ENCODE measurements at regions not wholly inside any gene's neighbourhood (a gene's known extent, or its start where the extent isn't known, plus 50 kb on each side); places are given as distances from the start of the nearest gene placed in this dataset.

GRCh38 chr2:380221-380620 lies 92.3 kb upstream of the ALKAL2 start:
- TF ChIP-seq POLR2AphosphoS5 (IDR thresholded peaks at IDR 0.05; ENCODE audit: low read depth, low read length) (no peak), FOXP2 (optimal IDR thresholded peaks at IDR 0.05; ENCODE audit: borderline replicate concordance, extremely low read depth, extremely low read length, insufficient read depth) (no peak), TAF1 (IDR thresholded peaks at IDR 0.05; ENCODE audit: borderline replicate concordance, insufficient read depth, low read length) (no peak), SIN3A (IDR thresholded peaks at IDR 0.05; ENCODE audit: borderline replicate concordance, insufficient read depth, low read length) (no peak)
- TF ChIP-seq, protein P1, sequence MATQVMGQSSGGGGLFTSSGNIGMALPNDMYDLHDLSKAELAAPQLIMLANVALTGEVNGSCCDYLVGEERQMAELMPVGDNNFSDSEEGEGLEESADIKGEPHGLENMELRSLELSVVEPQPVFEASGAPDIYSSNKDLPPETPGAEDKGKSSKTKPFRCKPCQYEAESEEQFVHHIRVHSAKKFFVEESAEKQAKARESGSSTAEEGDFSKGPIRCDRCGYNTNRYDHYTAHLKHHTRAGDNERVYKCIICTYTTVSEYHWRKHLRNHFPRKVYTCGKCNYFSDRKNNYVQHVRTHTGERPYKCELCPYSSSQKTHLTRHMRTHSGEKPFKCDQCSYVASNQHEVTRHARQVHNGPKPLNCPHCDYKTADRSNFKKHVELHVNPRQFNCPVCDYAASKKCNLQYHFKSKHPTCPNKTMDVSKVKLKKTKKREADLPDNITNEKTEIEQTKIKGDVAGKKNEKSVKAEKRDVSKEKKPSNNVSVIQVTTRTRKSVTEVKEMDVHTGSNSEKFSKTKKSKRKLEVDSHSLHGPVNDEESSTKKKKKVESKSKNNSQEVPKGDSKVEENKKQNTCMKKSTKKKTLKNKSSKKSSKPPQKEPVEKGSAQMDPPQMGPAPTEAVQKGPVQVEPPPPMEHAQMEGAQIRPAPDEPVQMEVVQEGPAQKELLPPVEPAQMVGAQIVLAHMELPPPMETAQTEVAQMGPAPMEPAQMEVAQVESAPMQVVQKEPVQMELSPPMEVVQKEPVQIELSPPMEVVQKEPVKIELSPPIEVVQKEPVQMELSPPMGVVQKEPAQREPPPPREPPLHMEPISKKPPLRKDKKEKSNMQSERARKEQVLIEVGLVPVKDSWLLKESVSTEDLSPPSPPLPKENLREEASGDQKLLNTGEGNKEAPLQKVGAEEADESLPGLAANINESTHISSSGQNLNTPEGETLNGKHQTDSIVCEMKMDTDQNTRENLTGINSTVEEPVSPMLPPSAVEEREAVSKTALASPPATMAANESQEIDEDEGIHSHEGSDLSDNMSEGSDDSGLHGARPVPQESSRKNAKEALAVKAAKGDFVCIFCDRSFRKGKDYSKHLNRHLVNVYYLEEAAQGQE (IDR thresholded peaks at IDR 0.05; ENCODE audit: insufficient read depth in 1 of 2, low read depth in 2 of 2, low read length in 2 of 2), result no peak

GRCh38 chr2:379778-380177 lies 91.9 kb upstream of the ALKAL2 start:
- TF ChIP-seq, protein P1 (IDR thresholded peaks at IDR 0.05; ENCODE audit: insufficient read depth in 1 of 2, low read depth in 2 of 2, low read length in 2 of 2), result no peak

GRCh38 chr2:378364-378763 lies 90.5 kb upstream of the ALKAL2 start:
- TF ChIP-seq FOXP2 (optimal IDR thresholded peaks at IDR 0.05; ENCODE audit: borderline replicate concordance, extremely low read depth, extremely low read length, insufficient read depth) (no peak), TAF1 (IDR thresholded peaks at IDR 0.05; ENCODE audit: borderline replicate concordance, insufficient read depth, low read length) (no peak)

DNA sequence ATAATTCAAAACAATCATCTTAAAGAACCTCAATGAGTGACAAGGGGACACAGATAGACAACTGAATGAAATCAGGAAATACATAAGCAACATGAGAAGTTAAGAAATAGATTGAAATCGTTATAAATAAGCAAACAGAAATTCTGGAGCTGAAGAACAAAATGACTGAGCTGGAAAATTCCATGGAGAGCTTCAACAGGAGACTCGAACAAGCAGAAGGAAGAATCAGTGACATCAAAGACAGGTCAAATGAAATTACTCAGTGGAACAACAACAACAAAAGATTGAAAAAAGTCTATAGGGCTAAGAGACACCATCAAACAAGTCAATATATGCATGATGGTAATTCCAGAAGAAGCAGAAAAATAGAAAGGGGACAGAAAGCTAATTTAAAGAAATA lies 89.5 kb upstream of the ALKAL2 start:
- no peak for TF ChIP-seq POLR2AphosphoS5 (IDR thresholded peaks at IDR 0.05; ENCODE audit: low read depth, low read length)
- no peak for TF ChIP-seq FOXP2 (optimal IDR thresholded peaks at IDR 0.05; ENCODE audit: borderline replicate concordance, extremely low read depth, extremely low read length, insufficient read depth)
- TF ChIP-seq, protein P1 (IDR thresholded peaks at IDR 0.05; ENCODE audit: insufficient read depth in 1 of 2, low read depth in 2 of 2, low read length in 2 of 2), result no peak
- TF ChIP-seq SIN3A (IDR thresholded peaks at IDR 0.05; ENCODE audit: borderline replicate concordance, insufficient read depth, low read length), result no peak
- no peak for TF ChIP-seq TAF1 (IDR thresholded peaks at IDR 0.05; ENCODE audit: borderline replicate concordance, insufficient read depth, low read length)

- TF ChIP-seq SIN3A (IDR thresholded peaks at IDR 0.05; ENCODE audit: borderline replicate concordance, insufficient read depth, low read length) (no peak), FOXP2 (optimal IDR thresholded peaks at IDR 0.05; ENCODE audit: borderline replicate concordance, extremely low read depth, extremely low read length, insufficient read depth) (no peak), POLR2AphosphoS5 (IDR thresholded peaks at IDR 0.05; ENCODE audit: low read depth, low read length) (no peak), TAF1 (IDR thresholded peaks at IDR 0.05; ENCODE audit: borderline replicate concordance, insufficient read depth, low read length) (no peak)
- TF ChIP-seq, protein P1 (IDR thresholded peaks at IDR 0.05; ENCODE audit: insufficient read depth in 1 of 2, low read depth in 2 of 2, low read length in 2 of 2), result no peak
These were observed 88.0 kb upstream of the ALKAL2 start for GRCh38 chr2:375956-376307.

Data from PFSK-1 (cell line).